H1 (cell line): ENCODE measurements at regions not wholly inside any gene's neighbourhood (a gene's known extent, or its start where the extent isn't known, plus 50 kb on each side); places are given as distances from the start of the nearest gene placed in this dataset.

ENCODE experiments used
- CTCF ChIA-PET: fragments of 300-600 bp; sonication (Branson Sonifier 250); formaldehyde crosslinking; loops from one replicate; lab custom pipeline; 2021; ENCODE audit not compliant: partially characterized antibody; lab: Charles Lee
- POLR2A ChIA-PET: fragments of 300-600 bp; sonication (Branson Sonifier 250); formaldehyde crosslinking; loops from one replicate; lab custom pipeline; 2021; ENCODE audit warnings: inconsistent platforms; ENCODE audit not compliant: partially characterized antibody; lab: Charles Lee
- DNase-seq, 2 experiments: peaks; one replicate each; pipeline versions ENCODE4 v3.0.0 to v3.0.0-alpha.2; 2010 to 2022; ENCODE audit warnings: low spot score in 2 of 2, low read depth in 1 of 2, mixed read lengths in 1 of 2
- FAIRE-seq: peaks from 2 replicates; lab custom pipeline; 2011; peaks lifted over from hg19 to GRCh38; lab: Jason Lieb, UNC
- H2AFZ ChIP-seq: 2 replicates; pipeline ENCODE4 v1.8.1; 2012; ENCODE audit warnings: low read length, inconsistent platforms
- H2AK5ac ChIP-seq: 2 replicates; pipeline ENCODE4 v1.6.1; 2013; ENCODE audit warnings: low read depth, low read length
- H2BK120ac ChIP-seq: replicated peaks from 2 replicates; pipeline ENCODE3; 2013; ENCODE audit warnings: low read depth, low read length, inconsistent platforms
- H2BK12ac ChIP-seq: 2 replicates; pipeline ENCODE4 v1.6.1; 2013; ENCODE audit warnings: low read depth, low read length
- H2BK15ac ChIP-seq: 2 replicates; pipeline ENCODE4 v1.6.1; 2013; ENCODE audit warnings: low read length
- H2BK20ac ChIP-seq: 2 replicates; pipeline ENCODE4 v1.6.1; 2013; ENCODE audit warnings: low read length
- H2BK5ac ChIP-seq: 2 replicates; pipeline ENCODE4 v1.6.1; 2013; ENCODE audit warnings: low read depth, low read length
- H3K14ac ChIP-seq: 2 replicates; pipeline ENCODE4 v1.6.1; 2013; ENCODE audit warnings: inconsistent platforms; ENCODE audit not compliant: insufficient read length
- H3K18ac ChIP-seq: 2 replicates; pipeline ENCODE4 v1.6.1; 2013; ENCODE audit warnings: low read length; ENCODE audit errors: extremely low read depth
- H3K23ac ChIP-seq: 2 replicates; pipeline ENCODE4 v1.6.1; 2013; ENCODE audit warnings: inconsistent platforms; ENCODE audit not compliant: insufficient read length
- H3K23me2 ChIP-seq: 2 replicates; pipeline ENCODE4 v1.6.1; 2013; ENCODE audit warnings: low read depth, low read length
- H3K27ac ChIP-seq: 2 replicates; pipeline ENCODE4 v1.6.1; 2011; ENCODE audit warnings: low read depth, low read length, inconsistent platforms
- H3K27me3 ChIP-seq, 4 experiments: replicated peaks in 1 of 4; 1 replicate in 1 of 4; 2 replicates in 3 of 4; pipeline versions ENCODE4 v1.6.1 to v1.8.1; 2011 to 2013; ENCODE audit warnings: low read length in 3 of 4, mild to moderate bottlenecking in 3 of 4, inconsistent platforms in 2 of 4, mixed read lengths in 2 of 4, moderate library complexity in 1 of 4; ENCODE audit not compliant: control insufficient read depth in 3 of 4, insufficient read depth in 3 of 4; ENCODE audit errors: extremely low read depth in 1 of 4
- H3K36me3 ChIP-seq, 4 experiments: 2 replicates each; pipeline versions ENCODE4 v1.6.1 to v1.8.1; 2011 to 2013; ENCODE audit warnings: mild to moderate bottlenecking in 4 of 4, low read length in 3 of 4, moderate library complexity in 2 of 4, control low read depth in 1 of 4, inconsistent platforms in 1 of 4; ENCODE audit not compliant: insufficient read depth in 4 of 4, control insufficient read depth in 2 of 4
- H3K4ac ChIP-seq: replicated peaks from 2 replicates; pipeline ENCODE3; 2013; ENCODE audit warnings: low read length, low read depth, mixed read lengths, inconsistent platforms; ENCODE audit not compliant: insufficient read length
- H3K4me1 ChIP-seq, 4 experiments: replicated peaks in 1 of 4; 1 replicate in 1 of 4; 2 replicates in 3 of 4; pipeline versions ENCODE4 v1.6.1 to v1.8.1; 2011 to 2013; ENCODE audit warnings: low read length in 3 of 4, inconsistent platforms in 2 of 4, mixed read lengths in 1 of 4; ENCODE audit not compliant: insufficient read depth in 4 of 4, control insufficient read depth in 3 of 4
- H3K4me2 ChIP-seq, 2 experiments: 2 replicates each; pipeline versions ENCODE4 v1.6.1 to v1.8.1; 2011 to 2013; ENCODE audit warnings: low read depth in 2 of 2, low read length in 2 of 2, control low read depth in 1 of 2, inconsistent platforms in 1 of 2, mild to moderate bottlenecking in 1 of 2; ENCODE audit not compliant: insufficient read depth in 1 of 2
- H3K4me3 ChIP-seq, 4 experiments: fragments of 200-600, 300-600 bp in 1 of 4; sonication (generic), shearing (Covaris generic), sonication (Bioruptor Twin) in 1 of 4; 2 replicates each; pipeline versions ENCODE4 v1.5.1 to v1.8.1; 2011 to 2016; ENCODE audit warnings: low read length in 4 of 4, low read depth in 3 of 4, control low read depth in 2 of 4, inconsistent platforms in 2 of 4, mild to moderate bottlenecking in 2 of 4, mixed read lengths in 1 of 4, moderate library complexity in 1 of 4; ENCODE audit not compliant: insufficient read depth in 2 of 4; ENCODE audit errors: extremely low read depth in 1 of 4
- H3K56ac ChIP-seq: replicated peaks from 2 replicates; pipeline ENCODE3; 2013; ENCODE audit warnings: low read depth, mild to moderate bottlenecking, mixed read lengths, low read length, inconsistent platforms; ENCODE audit not compliant: insufficient read length
- H3K79me1 ChIP-seq: 2 replicates; pipeline ENCODE4 v1.6.1; 2013; ENCODE audit warnings: low read depth, low read length, control low read depth
- H3K79me2 ChIP-seq, 2 experiments: 2 replicates each; pipeline versions ENCODE4 v1.6.1 to v1.8.1; 2012 to 2013; ENCODE audit warnings: low read length in 2 of 2, mild to moderate bottlenecking in 2 of 2, inconsistent platforms in 1 of 2; ENCODE audit not compliant: insufficient read depth in 2 of 2, control insufficient read depth in 1 of 2
- H3K9ac ChIP-seq, 4 experiments: replicated peaks in 1 of 4; 1 replicate in 1 of 4; 2 replicates in 3 of 4; pipeline versions ENCODE4 v1.6.1 to v1.8.1; 2011 to 2013; ENCODE audit warnings: low read depth in 3 of 4, low read length in 3 of 4, control low read depth in 2 of 4, mild to moderate bottlenecking in 2 of 4, moderate library complexity in 2 of 4, inconsistent platforms in 1 of 4; ENCODE audit errors: extremely low read depth in 1 of 4
- H3K9me3 ChIP-seq, 2 experiments: 2 replicates each; pipeline versions ENCODE4 v1.6.1 to v1.8.1; 2012 to 2013; ENCODE audit warnings: mild to moderate bottlenecking in 2 of 2, moderate library complexity in 2 of 2, control low read depth in 1 of 2, inconsistent platforms in 1 of 2, low read depth in 1 of 2, low read length in 1 of 2, mixed read lengths in 1 of 2; ENCODE audit not compliant: insufficient read depth in 2 of 2
- H4K20me1 ChIP-seq, 2 experiments: replicated peaks in 1 of 2; 2 replicates each; pipeline versions ENCODE3 to v1.8.1; 2011 to 2013; ENCODE audit warnings: inconsistent platforms in 2 of 2, low read length in 2 of 2, mild to moderate bottlenecking in 1 of 2; ENCODE audit not compliant: insufficient read depth in 2 of 2, control insufficient read depth in 1 of 2
- H4K5ac ChIP-seq: 2 replicates; pipeline ENCODE4 v1.6.1; 2013; ENCODE audit warnings: low read length, low read depth, mixed read lengths, inconsistent platforms; ENCODE audit not compliant: insufficient read length
- H4K8ac ChIP-seq: 2 replicates; pipeline ENCODE4 v1.8.0; 2013; ENCODE audit warnings: mild to moderate bottlenecking, moderate library complexity, low read length, inconsistent platforms; ENCODE audit not compliant: insufficient read depth; ENCODE audit errors: extremely low read depth
- H4K91ac ChIP-seq: replicated peaks from 2 replicates; pipeline ENCODE3; 2013; ENCODE audit warnings: low read length, mixed read lengths, inconsistent platforms; ENCODE audit not compliant: insufficient read length
- ASH2L ChIP-seq: fragments of 200-600, 300-600 bp; sonication (generic); IDR thresholded peaks from one replicate; pipeline ENCODE4 v1.7.1; 2017; ENCODE audit warnings: low read length
- EP300 ChIP-seq, 2 experiments: IDR thresholded peaks; 1 replicate in 1 of 2; 2 replicates in 1 of 2; pipeline ENCODE4 v1.6.1; 2011 to 2012; ENCODE audit warnings: low read depth in 2 of 2, low read length in 2 of 2, mild to moderate bottlenecking in 2 of 2, borderline replicate concordance in 1 of 2, inconsistent platforms in 1 of 2, moderate library complexity in 1 of 2
- JUN ChIP-seq: IDR thresholded peaks from 2 replicates; pipeline ENCODE4 v1.6.1; 2011; ENCODE audit warnings: low read depth, mild to moderate bottlenecking, improper control_type of control experiment, low read length
- JUND ChIP-seq: IDR thresholded peaks from 2 replicates; pipeline ENCODE4 v1.6.1; 2011; ENCODE audit warnings: mild to moderate bottlenecking, improper control_type of control experiment, low read length
- KDM4A ChIP-seq: IDR thresholded peaks from one replicate; pipeline ENCODE4 v1.7.1; 2012; ENCODE audit warnings: low read depth, mild to moderate bottlenecking, moderate library complexity, low read length, inconsistent platforms; ENCODE audit not compliant: severe bottlenecking
- POLR2AphosphoS5 ChIP-seq: IDR thresholded peaks from 2 replicates; pipeline ENCODE4 v1.6.1; 2011; ENCODE audit warnings: low read depth, low read length
- SIRT6 ChIP-seq: IDR thresholded peaks from one replicate; pipeline ENCODE4 v1.7.1; 2012; ENCODE audit warnings: low read length, inconsistent platforms
- TEAD4 ChIP-seq: IDR thresholded peaks from 2 replicates; pipeline ENCODE4 v1.6.1; 2012; ENCODE audit warnings: low read depth, low read length, inconsistent platforms, mixed read lengths
- YY1 ChIP-seq: IDR thresholded peaks from 2 replicates; pipeline ENCODE4 v1.6.1; 2011; ENCODE audit warnings: low read depth, mild to moderate bottlenecking, low read length
- WGBS, 2 experiments: shearing (Covaris generic) in 1 of 2; methylation state at CpG; one replicate each; pipeline versions ENCODE4 v1.1.6 to v1.1.7; 2013 to 2015; ENCODE audit warnings: low lambda C conversion rate in 2 of 2, mixed read lengths in 2 of 2, inconsistent platforms in 1 of 2, low coverage in 1 of 2, missing lambda C conversion rate in 1 of 2; ENCODE audit not compliant: insufficient replicate concordance in 2 of 2, insufficient coverage in 1 of 2, insufficient read length in 1 of 2; ENCODE audit errors: extremely low coverage in 1 of 2, missing lambda C conversion rate in 1 of 2; 5-methylcytosine and 5-hydroxymethylcytosine counted together
- TF ChIP-seq, protein P1 (sequence below): IDR thresholded peaks from 2 replicates; pipeline ENCODE4 v1.6.1; 2012; ENCODE audit warnings: inconsistent platforms
- TF ChIP-seq, protein P2 (sequence below): IDR thresholded peaks from 2 replicates; pipeline ENCODE4 v1.6.1; 2012; ENCODE audit warnings: low read length, inconsistent platforms
- TF ChIP-seq, protein P3 (sequence below): IDR thresholded peaks from 2 replicates; pipeline ENCODE4 v1.6.1; 2011; ENCODE audit warnings: low read length, improper control_type of control experiment

DNA sequence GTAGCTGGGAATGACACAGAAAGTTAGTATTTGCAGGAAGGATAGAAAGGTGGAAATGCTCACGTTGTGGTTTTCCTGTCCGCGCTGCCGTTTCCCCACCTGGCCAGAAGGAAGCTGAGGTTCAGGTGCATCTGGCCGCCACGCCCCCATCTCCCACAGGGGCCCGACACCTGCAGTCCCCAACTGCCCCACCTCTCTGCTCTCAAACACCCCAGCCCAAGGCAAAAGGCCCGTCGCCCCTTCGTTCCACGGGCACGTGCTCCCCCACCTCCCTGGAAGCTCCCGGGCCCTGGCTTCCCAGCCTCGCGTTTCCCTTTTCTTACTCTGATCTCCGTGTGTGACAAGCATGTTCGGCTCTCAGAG is 985.1 kb downstream of the BRD1 start:
- WGBS, 2 experiments: 91% methylated on average over 11 of the region's 17 CpGs; no CpG with 5 or more reads in 1 of the 2 experiments
- H3K56ac ChIP-seq: no peak overlapping the region
- no peak overlapping the region for H3K27ac ChIP-seq
- H3K36me3 ChIP-seq: no peaks in the 10 kb centered on the region
- H2BK12ac ChIP-seq: no peak overlapping the region
- peaks cover 0 to 2% (median 0%) of the 10 kb centered on the region in 4 experiments; a peak in 3 of 7 replicates for H3K4me1 ChIP-seq
- DNase-seq (no peak), FAIRE-seq (no peak)
- no peaks in the 10 kb centered on the region for H3K27me3 ChIP-seq
- H4K91ac ChIP-seq: no peak overlapping the region
- H3K9ac ChIP-seq: no peak overlapping the region
- no peak overlapping the region for H2BK20ac ChIP-seq
- H2BK120ac ChIP-seq: no peak overlapping the region
- H2AK5ac ChIP-seq: no peak overlapping the region
- H3K23ac ChIP-seq: no peak overlapping the region
- no peak overlapping the region for H3K18ac ChIP-seq
- ChIA-PET POLR2A (interaction anchor here (0.7 kb wide), 1 partner anchor 19 kb away, joined by 3 read pairs; no protein-coding TSS in a partner anchor), CTCF (interaction anchor here (0.8 to 1.2 kb wide), 3 partner anchors 9 to 92 kb away, joined by 3 read pairs; no protein-coding TSS in a partner anchor)
- H4K20me1 ChIP-seq: no peaks in the 10 kb centered on the region
- H2BK5ac ChIP-seq: no peak overlapping the region
- no peak overlapping the region for H3K14ac ChIP-seq
- no peak overlapping the region for H2BK15ac ChIP-seq
- H3K79me1 ChIP-seq: no peaks in the 10 kb centered on the region
- no peak overlapping the region for H2AFZ ChIP-seq
- no peak overlapping the region for H4K8ac ChIP-seq
- peaks cover 4% of the 10 kb centered on the region; the same call in 1 of the 2 replicates for H3K23me2 ChIP-seq
- H3K4me3 ChIP-seq: no peak overlapping the region
- no peaks in the 10 kb centered on the region for H3K9me3 ChIP-seq
- H4K5ac ChIP-seq: no peak overlapping the region
- no peak overlapping the region for H3K4ac ChIP-seq
- H3K4me2 ChIP-seq: no peak overlapping the region
- H3K79me2 ChIP-seq: no peaks in the 10 kb centered on the region
- TF ChIP-seq POLR2AphosphoS5 (no peak), EP300 (IDR thresholded peaks at IDR 0.05; ENCODE audit: borderline replicate concordance in 1 of 2, low read depth in 2 of 2, low read length in 2 of 2) (no peak), TEAD4 (no peak), JUN (no peak), ASH2L (no peak), JUND (no peak), SIRT6 (no peak), KDM4A (no peak), YY1 (no peak)
- TF ChIP-seq, protein P1, sequence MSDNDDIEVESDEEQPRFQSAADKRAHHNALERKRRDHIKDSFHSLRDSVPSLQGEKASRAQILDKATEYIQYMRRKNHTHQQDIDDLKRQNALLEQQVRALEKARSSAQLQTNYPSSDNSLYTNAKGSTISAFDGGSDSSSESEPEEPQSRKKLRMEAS: no peak
- TF ChIP-seq, protein P2, sequence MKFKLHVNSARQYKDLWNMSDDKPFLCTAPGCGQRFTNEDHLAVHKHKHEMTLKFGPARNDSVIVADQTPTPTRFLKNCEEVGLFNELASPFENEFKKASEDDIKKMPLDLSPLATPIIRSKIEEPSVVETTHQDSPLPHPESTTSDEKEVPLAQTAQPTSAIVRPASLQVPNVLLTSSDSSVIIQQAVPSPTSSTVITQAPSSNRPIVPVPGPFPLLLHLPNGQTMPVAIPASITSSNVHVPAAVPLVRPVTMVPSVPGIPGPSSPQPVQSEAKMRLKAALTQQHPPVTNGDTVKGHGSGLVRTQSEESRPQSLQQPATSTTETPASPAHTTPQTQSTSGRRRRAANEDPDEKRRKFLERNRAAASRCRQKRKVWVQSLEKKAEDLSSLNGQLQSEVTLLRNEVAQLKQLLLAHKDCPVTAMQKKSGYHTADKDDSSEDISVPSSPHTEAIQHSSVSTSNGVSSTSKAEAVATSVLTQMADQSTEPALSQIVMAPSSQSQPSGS: no peak
- TF ChIP-seq, protein P3, sequence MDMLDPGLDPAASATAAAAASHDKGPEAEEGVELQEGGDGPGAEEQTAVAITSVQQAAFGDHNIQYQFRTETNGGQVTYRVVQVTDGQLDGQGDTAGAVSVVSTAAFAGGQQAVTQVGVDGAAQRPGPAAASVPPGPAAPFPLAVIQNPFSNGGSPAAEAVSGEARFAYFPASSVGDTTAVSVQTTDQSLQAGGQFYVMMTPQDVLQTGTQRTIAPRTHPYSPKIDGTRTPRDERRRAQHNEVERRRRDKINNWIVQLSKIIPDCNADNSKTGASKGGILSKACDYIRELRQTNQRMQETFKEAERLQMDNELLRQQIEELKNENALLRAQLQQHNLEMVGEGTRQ: no peak
